NB4 (cell line): ENCODE measurements at regions not wholly inside any gene's neighbourhood (a gene's known extent, or its start where the extent isn't known, plus 50 kb on each side); places are given as distances from the start of the nearest gene placed in this dataset.

ENCODE experiments used
- DNase-seq: peaks from one replicate; pipeline ENCODE4 v3.0.0; 2010; ENCODE audit warnings: low read depth
- H3K4me3 ChIP-seq: one replicate; pipeline ENCODE4 v1.5.1; 2011; ENCODE audit warnings: mild to moderate bottlenecking, low read depth, low read length, moderate library complexity
- CTCF ChIP-seq: IDR thresholded peaks from one replicate; pipeline ENCODE4 v1.5.1; 2012; ENCODE audit warnings: low read depth, low read length
- MAX ChIP-seq: IDR thresholded peaks from 2 replicates; pipeline ENCODE4 v1.6.1; 2011; ENCODE audit warnings: low read depth, low read length
- MYC ChIP-seq: IDR thresholded peaks from 2 replicates; pipeline ENCODE4 v1.6.1; 2011; ENCODE audit warnings: low read depth, low read length
- POLR2A ChIP-seq: IDR thresholded peaks from 2 replicates; pipeline ENCODE4 v1.6.1; 2011; ENCODE audit warnings: mild to moderate bottlenecking; ENCODE audit not compliant: insufficient read length; ENCODE audit errors: extremely low read depth

GRCh38 chr6:14228571-14228970 is 111.0 kb downstream of the CD83 start:
- no peak overlapping the region for H3K4me3 ChIP-seq
- TF ChIP-seq POLR2A: no peak
- TF ChIP-seq CTCF: no peak
- no peak for TF ChIP-seq MYC
- no peak for TF ChIP-seq MAX
- DNase-seq: no peak

GRCh38 chr6:14231071-14231483 is 113.5 kb downstream of the CD83 start:
- H3K4me3 ChIP-seq: no peak overlapping the region
- no peak for TF ChIP-seq CTCF
- no peak for DNase-seq

- TF ChIP-seq POLR2A: no peak
- TF ChIP-seq MAX: no peak
- no peak for TF ChIP-seq CTCF
- TF ChIP-seq MYC: no peak
- H3K4me3 ChIP-seq: no peak overlapping the region
- no peak for DNase-seq
Measured at GRCh38 chr6:14231501-14232280, 114.1 kb downstream of the CD83 start.

GRCh38 chr6:14232889-14233288 is 115.3 kb downstream of the CD83 start:
- DNase-seq: no peak
- H3K4me3 ChIP-seq: no peak overlapping the region

GRCh38 chr6:14235653-14236356 is 118.2 kb downstream of the CD83 start:
- H3K4me3 ChIP-seq: no peak overlapping the region
- no peak for TF ChIP-seq MYC
- TF ChIP-seq POLR2A: no peak
- TF ChIP-seq MAX: no peak
- no peak for TF ChIP-seq CTCF
- DNase-seq: no peak

More at GRCh38 chr6:14232889-14233288, 115.3 kb downstream of the CD83 start:
- no peak for TF ChIP-seq CTCF
- TF ChIP-seq MYC: no peak
- no peak for TF ChIP-seq POLR2A
- TF ChIP-seq MAX: no peak

GRCh38 chr6:14239097-14239496 is 121.5 kb downstream of the CD83 start:
- no peak overlapping the region for H3K4me3 ChIP-seq
- no peak for TF ChIP-seq MAX
- no peak for TF ChIP-seq CTCF
- no peak for TF ChIP-seq POLR2A
- TF ChIP-seq MYC: no peak

More at GRCh38 chr6:14239097-14239496, 121.5 kb downstream of the CD83 start:
- no peak for DNase-seq
